ENCODE measurements at regions not wholly inside any gene's neighbourhood (a gene's known extent, or its start where the extent isn't known, plus 50 kb on each side); places are given as distances from the start of the nearest gene placed in this dataset.

- DNase-seq (ENCODE audit: low spot score): no peak
Observed at GRCh38 chr5:120007598-120007997, 378.2 kb downstream of the FAM170A start.

DNA sequence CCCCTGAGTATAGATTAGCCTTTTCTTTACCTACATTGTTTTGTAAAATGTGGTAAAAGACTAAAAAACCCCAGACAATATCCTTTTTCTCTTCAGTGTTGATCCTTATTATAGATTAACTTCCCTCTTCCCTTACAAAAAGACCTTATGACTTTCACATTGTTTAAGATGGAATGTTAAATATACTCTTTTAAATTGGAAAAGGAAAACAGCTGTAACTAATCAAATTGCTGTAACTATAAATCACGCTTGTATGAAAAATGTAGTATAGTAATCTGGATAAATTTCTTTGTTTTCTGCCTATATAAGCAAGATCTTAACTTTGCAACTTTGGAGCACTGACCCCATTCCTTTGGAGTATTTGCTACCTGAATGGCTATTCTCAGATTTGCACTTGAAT, 383.1 kb downstream of the FAM170A start:
- DNase-seq (ENCODE audit: low spot score): no peak

DNA sequence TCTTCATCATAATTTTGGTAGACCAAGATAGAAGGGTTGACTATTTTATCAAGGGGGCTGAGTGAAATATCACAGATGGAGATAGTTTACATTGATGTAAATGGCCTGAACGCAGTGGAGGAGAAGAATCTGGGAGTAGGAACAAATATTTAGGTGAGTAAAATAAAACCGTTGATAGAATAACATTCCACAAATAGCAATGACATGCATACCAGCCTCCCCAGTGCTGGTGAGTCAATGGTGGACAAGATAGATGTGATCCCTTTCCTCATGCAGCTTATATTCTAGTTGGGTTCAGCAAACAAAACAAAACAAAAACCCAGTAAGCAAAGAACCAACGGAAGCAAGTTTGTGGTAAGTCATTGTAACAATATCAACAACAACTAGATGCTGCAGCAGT, 385.2 kb downstream of the FAM170A start:
- no peak for DNase-seq (ENCODE audit: low spot score)

DNA sequence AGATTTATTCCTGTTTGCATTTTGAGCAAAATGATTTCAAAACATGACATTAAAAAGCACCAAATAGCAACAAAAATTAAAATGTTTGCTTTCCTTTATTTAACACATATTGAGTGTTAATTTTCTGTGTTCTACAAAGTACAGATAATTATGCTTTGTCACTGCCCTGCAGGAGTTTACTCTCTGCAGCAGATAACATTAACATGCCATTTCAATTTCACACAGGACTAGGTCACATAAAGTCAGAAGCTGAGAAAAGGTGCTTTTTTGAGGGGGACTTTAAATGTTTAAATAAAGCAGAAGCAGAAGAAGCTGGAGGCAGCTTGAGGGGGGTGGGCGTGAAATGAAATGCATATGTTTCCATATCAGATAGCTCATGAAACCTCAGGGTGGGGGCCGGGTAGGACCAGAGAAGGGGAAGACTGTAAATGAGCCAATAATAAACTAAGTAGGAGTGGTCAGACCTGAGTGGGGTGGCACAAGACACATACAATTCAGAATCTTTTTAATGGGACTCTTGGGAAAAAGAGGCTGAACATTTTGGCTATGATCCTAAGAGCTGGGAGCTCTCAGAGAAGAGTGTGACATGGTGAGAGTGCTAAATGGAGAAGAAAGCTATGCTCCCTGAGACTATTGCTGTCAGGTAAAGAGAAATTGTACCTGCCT, 387.5 kb downstream of the FAM170A start:
- no peak for DNase-seq (ENCODE audit: low spot score)

GRCh38 chr5:120017513-120017912, 388.2 kb downstream of the FAM170A start:
- peak; percentile 3 for DNase-seq (ENCODE audit: low spot score)

DNA sequence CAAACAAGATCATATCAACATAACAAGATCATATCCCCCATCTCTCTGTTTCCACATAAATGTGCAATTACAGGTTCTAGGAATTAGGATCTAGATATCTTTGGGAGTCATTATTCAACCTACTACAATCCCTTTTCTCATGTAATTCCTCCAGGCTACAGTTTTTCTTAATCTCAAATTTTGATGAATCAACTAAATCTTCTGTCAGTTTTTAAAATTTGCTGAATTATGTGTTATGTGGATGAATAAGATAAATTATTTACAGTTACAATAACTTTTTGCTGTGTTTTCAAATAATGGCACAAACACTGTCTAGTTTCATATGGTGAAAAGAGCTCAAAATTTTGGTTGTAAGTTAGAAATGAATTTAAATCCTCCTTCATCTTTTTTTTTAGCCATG, 405.8 kb downstream of the FAM170A start:
- DNase-seq (ENCODE audit: low spot score): no peak

GRCh38 chr5:120035815-120036577, 406.6 kb downstream of the FAM170A start:
- no peak for DNase-seq (ENCODE audit: low spot score)

DNA sequence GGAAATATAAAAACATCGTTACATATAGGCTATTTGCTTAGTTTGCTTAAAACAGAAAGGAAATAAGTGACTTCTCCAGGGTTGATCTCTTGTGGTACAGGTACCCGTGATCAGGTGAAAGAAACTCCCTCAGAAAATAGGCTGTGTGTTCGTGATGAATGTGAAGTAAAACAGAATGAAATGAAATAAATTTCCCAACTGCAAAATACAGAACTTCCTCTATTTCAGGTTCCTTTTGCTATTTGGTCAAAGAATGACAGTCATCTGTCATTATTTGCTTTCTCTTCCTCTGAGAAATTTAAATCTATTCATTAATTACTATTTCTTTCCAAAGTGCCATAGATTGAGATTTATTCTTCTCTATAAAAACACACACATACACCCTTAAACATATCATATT, 408.1 kb downstream of the FAM170A start:
- no peak for DNase-seq (ENCODE audit: low spot score)

DNA sequence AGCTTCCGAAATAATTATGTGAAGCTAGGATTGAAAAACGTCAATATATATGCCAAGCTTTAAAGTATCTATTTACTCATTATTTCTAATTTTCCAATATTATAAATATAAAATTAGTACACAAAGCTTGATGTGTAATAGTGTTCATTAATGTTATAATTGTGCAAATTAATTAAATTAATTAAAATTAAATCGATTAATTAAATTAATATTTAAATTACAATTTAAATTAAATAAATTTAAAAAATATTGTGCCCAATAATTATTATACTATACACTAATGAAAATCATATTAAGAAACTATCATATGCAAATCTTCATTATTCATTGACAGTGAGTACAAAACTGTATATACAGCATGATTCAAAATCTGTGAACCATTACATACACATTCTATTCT, 409.8 kb downstream of the FAM170A start:
- DNase-seq (ENCODE audit: low spot score): no peak

GRCh38 chr5:120043431-120043830, 414.1 kb downstream of the FAM170A start:
- DNase-seq (ENCODE audit: low spot score): no peak

GRCh38 chr5:120052916-120053828, 410.9 kb upstream of the PRR16 start:
- no peak for DNase-seq (ENCODE audit: low spot score)

GRCh38 chr5:120053841-120054240, 410.3 kb upstream of the PRR16 start:
- DNase-seq (ENCODE audit: low spot score): no peak

DNA sequence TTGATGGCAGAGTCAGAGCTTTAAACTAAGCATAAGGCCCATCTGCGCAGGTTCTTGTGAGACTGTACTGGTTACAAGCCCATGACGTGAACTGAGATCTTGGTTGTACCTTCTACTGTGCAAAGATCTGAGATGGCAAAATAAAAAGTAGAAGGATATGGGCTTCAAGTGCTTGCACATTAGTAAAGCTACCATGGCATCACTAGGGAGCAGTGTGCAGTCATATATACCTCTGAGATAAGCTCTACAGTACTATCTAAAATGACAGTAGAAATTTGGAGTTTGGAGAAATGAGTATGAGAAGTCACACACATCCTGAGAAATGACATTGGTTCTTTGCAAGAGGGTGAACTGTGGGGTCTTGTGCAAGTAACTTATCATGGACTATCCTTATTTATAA, 408.2 kb upstream of the PRR16 start:
- no peak for DNase-seq (ENCODE audit: low spot score)

DNA sequence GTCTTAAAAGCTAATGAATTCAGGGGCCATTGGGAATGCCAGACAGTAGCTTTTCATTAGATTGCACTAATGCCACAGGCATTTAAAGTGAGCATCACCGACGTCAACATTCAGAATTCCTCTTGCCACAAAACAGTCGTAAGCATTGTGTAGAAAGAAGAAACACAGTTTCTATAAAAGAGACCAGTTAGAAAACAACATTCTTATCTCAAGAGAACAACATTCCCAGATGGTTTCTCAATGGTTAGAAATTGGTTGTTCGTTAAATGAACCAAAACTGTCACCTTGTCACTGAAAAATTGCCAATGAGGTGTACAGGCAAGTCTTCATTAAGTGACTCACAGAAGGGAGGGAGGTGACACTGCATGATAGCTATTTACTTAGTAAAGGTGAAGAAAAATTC, 401.6 kb upstream of the PRR16 start:
- DNase-seq (ENCODE audit: low spot score): peak; percentile 20

GRCh38 chr5:120072068-120072761, 391.9 kb upstream of the PRR16 start:
- DNase-seq (ENCODE audit: low spot score): no peak

DNA sequence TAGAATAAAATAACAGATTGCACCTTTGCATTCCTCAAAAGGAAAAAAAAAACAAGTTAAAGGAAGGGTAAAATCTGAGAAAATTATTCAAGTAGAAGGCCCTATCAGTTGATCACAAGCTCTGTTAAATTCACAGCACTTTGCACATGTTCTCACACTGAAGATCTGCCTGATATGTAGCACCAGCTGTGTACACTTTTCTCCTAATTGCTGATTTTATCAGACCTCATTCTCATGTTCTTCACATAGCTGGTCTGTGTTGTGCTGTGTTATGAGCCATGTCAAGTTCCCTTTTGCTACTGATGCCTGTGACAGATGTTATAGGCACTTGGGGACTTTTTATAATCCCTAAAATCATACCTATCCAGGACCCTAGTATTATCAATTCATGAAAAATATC, 390.4 kb upstream of the PRR16 start:
- no peak for DNase-seq (ENCODE audit: low spot score)

GRCh38 chr5:120080781-120081180, 383.3 kb upstream of the PRR16 start:
- DNase-seq (ENCODE audit: low spot score): no peak

- no peak for DNase-seq (ENCODE audit: low spot score)
Observed at GRCh38 chr5:120082316-120083068, 381.6 kb upstream of the PRR16 start.

- DNase-seq (ENCODE audit: low spot score): no peak
Observed at GRCh38 chr5:120083851-120084542, 380.1 kb upstream of the PRR16 start.

DNA sequence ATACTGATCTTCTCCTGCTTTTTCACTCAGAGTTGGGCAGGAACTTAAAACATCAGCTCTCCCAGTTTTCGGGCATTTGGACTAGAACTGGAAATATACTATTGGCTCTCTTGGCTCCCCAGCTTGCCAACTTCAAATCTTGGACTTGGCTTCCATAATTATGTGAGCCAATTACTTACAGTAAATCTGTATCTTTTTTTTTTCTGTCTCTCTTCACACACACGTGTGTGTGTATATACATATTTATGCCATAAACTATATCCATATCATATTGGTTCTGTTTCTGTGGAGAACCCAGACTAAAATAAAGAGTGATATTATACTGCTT, 379.6 kb upstream of the PRR16 start:
- DNase-seq (ENCODE audit: low spot score): no peak

DNA sequence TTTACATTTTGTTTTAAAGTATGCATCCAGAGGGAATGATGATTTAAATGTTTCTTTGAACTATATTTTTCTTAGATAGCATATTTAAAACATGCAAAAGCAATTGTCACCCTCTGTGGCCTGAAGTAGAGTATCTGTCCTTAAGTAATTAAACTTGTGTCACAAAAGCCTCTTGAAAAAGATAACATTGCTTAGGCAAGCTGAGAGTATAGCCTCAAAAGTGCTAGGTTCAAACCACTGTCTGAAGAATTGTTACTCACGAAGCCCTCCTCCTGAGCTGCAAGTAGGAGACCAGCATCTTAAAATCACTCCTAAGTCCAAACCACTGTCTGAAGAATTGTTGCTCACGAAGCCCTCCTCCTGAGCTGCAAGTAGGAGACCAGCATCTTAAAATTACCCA, 378.0 kb upstream of the PRR16 start:
- no peak for DNase-seq (ENCODE audit: low spot score)

Measured in COLO829 (cell line).